DMS114 treated with DMSO at 0.1 percent for 48 hours (cell line): ENCODE measurements at regions not wholly inside any gene's neighbourhood (a gene's known extent, or its start where the extent isn't known, plus 50 kb on each side); places are given as distances from the start of the nearest gene placed in this dataset.
"Not testable (repeated sequence)": the region's sequence is repeated elsewhere in the genome, so short reads cannot be mapped to it uniquely, and the experiment has no call there.

Experiments
- DNase-seq: peaks from one replicate; lab custom pipeline; 2025; ENCODE audit not compliant: unreplicated experiment; lab: John Stamatoyannopoulos, UW

DNA sequence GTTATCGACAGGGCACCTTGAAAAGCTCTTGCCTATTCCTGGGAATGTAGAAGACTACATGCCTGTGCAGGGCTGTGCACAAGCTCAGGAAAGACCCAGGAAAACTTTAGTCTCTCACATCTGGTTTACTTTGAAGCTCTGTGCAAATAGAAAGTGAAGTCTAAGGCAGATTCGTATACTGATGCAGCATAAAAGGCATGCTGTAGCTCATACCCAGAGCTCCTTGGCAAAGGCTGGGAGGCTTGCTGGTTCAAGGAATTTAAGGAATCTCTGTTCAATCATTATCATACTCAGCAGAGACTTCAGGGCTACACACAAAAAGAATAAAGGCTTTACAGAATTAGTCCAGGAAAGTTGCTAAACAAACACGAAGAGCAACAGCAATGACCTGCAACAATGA is 192.0 kb downstream of the OTUD1 start:
- DNase-seq = no peak

DNA sequence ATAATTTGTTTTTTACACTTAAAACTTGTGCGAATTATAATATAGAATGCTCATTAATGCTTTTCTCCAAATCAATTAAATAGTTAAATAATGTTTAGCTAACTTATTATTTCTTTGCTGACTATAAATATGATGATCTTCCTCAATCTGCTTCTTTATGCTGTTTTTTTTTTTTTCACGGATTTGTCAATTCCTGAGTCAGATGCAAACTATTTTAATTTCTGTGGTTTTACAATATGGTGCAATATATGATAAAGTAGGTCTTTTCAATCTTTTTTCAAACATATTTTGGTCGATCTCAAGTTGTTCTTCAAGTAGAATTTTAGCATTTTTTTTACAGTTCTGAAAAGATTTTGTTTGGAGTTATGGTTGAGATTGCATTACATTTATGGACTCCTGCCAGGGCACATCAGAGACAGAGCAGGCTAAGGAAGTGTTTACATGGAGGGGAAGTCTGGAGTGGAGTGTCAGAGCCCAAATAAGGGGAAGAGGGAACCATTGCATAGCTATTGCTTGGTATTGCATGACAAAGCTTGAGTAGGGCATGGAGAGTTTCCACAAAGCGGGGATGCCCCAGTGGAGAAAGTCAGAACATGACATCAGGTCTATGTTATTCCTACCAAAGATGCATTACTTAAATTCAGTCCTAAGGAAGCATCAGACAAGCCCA is 204.4 kb downstream of the OTUD1 start:
- no peak for DNase-seq

DNA sequence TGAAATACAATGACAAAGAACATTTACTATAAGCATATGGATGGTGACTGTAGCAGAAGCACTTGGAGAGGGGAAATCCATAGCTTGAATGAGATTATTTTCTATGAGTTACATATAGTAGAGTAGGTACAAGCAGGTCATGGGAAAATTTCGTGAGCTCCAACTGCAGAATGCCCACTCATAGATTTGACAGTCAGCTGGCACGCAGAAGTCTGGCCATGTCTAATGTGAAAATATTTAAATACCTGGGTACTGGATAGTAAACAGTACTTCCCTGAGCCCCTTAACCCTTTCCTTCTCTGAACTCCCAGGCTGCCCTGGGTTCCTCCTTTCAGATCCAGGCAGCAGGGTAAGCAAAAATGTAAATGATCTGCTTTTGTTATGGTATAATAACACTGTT is 209.7 kb downstream of the OTUD1 start:
- no peak for DNase-seq

DNA sequence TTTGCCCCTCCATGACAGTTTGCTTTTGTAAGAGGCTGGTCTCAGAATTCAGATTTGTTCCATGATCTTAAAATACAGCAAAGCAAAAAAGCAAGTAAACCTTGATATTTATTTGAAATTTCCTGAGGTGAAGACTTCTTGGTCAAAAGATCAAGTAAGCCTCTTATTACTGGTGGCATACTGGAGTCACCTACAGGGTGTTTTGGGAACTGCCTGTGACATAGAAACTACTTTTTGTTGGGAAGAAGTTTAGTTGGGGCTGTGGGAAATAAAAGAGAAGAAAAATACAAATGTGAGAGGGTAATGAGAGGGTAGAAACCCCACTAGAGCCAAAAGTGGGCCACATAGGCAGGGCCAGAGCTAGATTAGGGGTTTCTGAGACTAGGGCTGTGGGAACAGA is 217.9 kb downstream of the OTUD1 start:
- DNase-seq = no peak

DNA sequence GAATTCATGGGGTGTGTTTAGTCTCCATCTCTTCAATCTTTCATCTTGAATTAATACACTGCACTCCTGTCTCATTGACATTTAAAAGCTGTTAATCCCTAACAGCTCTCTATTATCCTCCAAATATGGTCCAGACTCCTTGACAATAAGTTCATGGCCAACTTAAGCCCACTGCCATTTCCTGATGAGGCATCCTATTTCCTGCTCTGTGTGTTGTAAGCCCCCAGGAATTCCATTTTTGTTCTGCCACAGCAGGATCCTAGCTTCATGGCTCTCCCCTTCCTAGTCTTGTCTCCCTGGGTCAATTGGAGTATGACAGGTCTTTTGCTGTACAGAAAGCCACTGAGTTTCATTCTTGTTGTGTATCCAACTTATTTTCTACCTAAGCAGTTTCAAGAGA is 218.8 kb downstream of the OTUD1 start:
- DNase-seq = no peak

DNA sequence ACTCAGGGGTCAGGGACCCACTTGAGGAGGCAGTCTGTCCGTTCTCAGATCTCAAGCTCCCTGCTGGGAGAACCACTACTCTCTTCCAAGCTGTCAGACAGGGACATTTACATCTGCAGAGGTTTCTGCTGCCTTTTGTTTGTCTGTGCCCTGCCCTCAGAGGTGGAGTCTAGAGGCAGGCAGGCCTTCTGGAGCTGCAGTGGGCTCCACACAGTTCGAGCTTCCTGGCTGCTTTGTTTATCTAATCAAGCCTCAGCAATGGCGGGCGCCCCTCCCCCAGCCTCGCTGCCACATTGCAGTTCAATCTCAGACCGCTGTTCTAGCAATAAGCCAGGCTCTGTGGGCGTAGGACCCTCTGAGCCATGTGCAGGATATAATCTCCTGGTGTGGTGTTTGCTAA is 233.0 kb downstream of the OTUD1 start:
- not testable (repeated sequence) for DNase-seq

DNA sequence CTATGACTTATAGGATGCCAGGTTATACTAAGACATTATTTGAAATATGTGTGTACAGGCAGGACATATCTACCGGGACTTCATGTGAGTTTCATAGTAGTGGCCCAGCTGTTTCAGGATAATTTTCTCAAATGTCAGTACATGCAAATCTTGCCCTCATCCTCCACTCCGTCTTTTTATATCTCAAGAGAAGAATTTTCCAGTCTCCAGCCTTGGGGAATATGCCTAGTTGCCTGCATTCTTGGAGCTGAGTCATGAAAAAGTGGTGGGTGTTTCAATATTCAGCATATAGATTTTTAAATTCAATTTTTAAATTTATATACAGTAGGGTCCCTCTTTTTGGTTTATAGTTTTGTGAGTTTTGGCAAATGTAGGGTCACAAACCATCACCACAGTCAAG is 236.7 kb downstream of the OTUD1 start:
- DNase-seq = no peak

DNA sequence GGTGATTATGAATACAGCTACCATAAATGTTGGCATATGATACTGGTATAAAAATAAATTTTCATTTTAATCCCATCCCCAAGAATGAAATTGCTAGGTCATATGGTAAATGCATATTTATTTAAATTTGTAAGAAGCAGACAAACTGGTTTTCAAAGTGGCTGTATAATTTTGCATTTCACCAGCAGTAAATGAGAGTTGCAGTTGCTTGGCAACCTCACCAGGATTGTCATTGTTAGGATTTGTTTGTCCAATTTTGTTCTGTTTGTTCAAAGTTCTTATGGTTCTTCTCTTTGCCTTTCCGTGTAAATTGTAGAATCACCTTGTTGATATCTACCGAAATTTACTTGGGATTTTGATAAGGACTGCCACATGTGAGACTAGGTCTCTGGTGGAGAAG is 237.4 kb downstream of the OTUD1 start:
- no peak for DNase-seq

DNA sequence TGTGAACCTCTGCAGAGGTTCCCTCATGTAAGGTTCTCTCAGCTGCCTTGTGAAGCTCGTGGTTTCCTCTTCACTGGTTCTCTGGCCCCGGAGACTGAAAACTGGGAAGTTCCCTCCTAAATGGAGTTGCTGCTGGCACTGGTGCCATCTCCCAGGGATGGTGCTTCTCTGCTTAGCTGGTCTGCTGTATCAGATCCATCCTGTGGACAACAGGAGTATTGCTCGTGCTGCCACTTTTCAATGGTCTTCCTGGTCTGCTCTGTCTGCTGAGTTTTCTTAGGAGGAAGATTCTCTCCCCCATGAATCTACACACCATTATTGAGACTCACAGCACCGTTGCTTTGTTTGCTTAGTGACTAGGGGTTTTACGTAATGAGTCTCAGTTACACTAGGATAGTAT is 247.8 kb downstream of the OTUD1 start:
- DNase-seq = no peak

DNA sequence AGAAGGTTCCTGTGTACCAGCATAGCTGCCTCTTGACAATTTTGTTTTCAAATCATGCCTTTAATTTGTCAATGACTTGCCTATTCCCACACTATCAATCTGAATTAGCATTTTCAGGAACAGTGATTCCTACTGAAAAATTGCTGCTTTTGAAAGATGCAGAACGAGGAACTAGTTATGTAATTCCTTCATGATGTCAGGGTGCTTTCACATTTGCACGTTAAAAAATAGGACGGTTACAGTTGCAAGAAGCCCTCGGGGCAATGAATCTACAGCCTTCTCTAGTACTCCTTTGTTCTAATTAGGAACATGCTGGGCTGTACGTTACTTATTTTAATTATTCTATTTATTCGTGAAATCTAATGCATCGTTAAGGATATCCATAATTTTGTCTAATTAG is 253.9 kb downstream of the OTUD1 start:
- no peak for DNase-seq

DNA sequence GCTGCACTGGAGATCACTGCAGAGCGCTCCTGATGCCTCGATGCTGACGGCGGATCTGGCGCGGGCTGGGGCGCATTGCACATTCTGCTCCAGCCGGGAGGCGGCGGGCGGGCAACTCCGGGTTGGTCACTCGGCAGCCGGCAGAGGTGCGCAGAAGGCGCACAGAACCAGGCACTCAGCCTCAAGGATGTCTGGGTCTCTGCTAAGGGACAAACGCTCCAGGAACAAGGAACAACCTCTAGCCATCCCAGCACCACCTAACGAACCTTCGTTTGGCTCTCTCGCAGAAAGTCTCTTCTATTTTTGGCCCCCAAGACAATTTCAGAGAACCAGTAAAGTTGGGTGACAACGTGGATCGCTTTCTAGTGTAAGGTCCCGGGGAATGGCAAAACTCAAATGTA is 254.6 kb downstream of the OTUD1 start:
- DNase-seq = peak; percentile 32

DNA sequence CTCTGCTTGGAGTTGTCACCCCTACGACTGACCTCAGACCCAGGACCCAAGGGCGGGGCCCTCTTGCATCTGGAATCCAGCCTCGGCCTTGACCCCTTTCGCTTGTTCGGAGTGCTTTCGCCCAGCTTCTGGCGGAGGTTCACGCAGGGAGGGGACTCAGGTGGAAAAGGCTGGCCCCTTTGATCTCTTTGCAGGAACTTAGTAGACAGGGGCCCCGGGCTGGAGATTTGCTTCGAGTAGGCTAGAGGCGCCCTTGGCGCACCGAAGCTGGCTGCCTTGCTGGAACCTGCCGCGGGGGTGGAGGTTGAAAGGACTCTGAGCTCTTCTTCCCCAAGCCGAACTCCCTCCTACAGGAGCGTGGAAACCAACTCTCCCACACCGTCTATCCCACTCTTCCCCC is 255.1 kb downstream of the OTUD1 start:
- DNase-seq = no peak

DNA sequence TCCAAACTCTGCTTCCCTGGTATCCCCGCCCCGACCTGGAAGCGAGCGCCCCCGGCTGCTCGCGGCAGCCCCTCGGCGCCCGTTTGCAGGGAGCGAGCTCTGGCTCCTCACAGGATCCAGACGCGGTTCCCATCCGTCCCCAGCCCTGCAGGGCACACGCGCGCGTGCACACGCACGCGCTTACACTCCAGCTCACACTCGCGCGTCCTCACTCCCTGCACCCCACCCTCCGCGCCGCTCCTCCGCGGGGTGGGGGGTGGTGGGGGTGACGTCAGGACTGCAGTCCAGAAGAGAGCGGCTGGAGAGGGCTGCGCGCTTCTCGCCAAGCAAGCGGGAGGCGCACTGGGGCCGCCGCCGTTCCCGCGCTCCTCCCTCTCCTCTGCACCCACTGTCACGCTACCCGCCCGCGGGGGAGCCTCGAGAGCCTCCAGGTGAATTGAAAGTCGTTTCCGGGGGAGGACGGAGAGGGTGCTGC is 255.6 kb downstream of the OTUD1 start:
- DNase-seq = no peak

DNA sequence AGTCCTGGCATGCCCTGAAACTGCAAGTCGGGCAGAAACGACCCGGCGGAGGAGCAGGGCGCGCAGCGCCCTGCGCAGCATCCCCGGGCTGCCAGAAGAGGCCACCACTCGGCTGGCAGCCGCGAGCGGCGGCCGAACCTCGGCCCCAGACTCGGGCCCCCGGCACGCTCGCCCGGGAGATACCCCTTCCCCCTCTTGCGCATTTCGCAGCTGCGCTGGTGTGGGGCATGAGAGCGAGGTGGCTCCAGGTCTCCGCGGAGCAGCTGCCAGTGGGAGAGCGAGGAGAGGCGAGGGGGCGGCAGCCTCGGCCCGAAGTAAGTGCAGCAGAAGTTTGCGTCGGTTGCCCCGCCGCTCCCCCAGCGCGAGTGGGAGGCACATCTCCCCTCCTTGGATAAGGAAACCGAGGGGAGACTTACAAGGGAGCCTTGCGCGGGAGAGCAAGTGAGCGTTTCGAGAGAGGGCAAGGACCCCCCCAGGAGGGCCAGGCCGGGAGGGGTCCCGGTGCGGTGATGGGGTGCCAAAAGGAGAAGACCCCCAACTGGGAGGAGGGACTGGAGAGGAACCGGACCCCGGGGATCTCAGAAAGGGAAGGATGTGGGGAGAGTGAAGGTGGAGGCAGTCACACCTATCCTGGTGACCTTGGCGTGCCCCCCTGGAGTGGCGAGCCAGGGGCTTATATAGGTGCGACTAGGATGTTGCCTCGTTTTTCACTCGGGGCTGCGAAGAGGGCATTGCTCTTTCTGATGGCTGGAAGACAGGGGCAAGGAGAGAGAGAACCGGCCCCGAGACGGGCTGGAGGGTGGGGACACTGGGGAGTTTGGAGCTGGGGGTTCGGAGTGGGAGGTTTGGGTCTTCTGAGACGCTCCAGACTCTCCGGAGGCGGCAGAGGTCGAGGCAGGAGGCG is 256.3 kb downstream of the OTUD1 start:
- no peak for DNase-seq

DNA sequence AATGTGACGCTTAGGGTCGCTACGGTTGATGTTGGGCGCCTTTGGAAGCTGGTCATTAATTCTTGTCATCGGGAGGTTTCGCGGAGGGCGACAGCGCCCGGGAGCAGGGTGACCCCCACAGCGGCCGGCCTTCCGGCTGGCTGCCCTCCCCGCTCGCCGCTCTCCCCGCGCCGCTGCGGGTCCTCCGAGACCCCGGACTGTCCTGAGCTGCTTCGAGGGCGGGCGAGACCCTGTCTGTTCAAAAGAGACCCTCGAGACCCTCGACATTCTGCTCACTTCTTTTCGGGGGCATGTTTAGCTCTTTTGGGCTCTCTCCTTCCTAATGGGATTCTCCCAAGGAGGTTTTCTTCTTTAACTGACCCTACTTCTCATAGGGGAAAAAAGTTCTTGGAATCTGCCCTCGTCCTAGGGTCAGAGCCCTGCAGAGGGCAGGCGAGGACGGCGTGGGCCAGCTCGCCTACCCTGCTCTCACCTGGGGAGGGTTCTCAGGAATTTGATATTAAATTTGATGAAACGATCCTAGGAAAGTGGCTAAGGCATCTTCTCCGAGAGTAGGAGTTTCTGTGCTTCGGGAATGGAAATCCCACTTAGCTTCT is 257.0 kb downstream of the OTUD1 start:
- no peak for DNase-seq

DNA sequence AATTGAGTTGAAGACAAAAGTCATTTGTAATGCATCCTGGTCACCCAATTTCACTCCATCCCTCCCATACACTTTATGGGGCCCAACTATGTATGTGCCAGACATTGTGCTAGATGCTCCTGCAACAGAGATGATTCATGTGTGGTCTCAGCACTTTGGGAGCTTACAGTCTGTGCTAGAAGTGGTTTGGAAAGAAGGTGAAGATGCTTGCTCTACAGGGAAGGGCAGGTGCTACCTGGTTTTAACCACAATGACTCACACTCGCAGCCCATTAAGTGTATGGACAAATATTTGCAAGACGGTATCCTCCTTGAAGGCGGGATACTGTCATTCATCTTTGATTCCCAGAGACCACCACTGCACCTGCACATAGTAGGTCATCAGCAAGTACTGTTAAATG is 257.6 kb downstream of the OTUD1 start:
- DNase-seq = no peak

DNA sequence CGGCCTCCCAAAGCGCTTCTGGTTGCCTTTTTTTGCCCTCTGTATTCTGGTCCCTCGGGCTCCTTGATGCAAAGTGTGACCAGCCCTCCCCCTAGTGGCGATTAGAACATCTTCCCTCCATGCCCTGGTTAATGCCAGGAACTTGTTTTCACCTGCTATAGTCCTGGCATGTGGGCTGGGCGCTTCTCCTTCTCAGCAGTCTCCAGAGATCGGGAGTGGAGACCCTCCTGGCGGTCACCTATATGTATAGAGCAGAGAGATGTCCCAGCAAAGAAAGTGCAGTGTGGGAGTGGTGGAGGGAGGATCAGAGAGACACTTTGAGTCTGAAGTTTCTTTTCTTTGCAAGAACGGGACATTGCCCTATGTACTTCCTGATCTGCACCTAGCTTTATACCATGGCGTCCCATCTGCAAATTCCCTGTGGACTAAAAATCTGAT is 264.1 kb downstream of the OTUD1 start:
- peak; percentile 74 for DNase-seq

DNA sequence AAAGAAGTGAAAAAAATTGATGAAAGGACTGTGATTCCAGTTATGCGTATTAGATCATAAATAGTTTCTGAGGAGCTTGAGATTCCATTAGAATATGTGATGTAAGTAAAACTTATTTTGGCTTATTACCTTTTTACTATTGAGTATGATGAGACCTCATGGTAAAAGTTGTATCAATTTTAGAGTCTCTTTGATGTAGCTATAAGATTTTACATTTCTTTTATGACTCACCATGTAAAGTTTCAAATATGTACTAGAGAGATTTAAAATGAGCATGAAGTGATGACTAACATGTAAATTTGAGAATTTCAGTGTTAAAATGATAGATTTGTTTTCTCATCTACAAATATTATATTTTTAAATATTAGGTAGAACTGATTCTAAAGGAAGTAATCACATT is 276.5 kb downstream of the OTUD1 start:
- DNase-seq = no peak

DNA sequence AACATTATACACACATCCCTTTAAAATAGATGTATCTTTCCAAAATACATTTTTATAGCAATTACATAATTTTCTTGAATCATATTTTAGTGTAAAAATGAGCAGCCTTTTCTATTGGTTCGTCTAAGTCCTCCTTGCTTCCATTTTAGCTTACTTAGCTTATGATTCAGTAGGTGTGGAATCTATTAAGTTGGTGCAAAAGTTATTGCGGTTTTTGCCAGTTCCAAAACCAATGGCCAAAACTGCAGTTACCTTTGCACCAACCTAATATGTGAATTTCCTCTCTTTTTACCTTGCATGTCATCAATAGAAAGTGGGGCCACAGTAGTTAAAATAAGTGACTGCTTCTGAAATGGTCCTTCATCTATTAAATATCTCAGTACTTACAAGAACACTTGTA is 279.0 kb downstream of the OTUD1 start:
- DNase-seq = no peak

DNA sequence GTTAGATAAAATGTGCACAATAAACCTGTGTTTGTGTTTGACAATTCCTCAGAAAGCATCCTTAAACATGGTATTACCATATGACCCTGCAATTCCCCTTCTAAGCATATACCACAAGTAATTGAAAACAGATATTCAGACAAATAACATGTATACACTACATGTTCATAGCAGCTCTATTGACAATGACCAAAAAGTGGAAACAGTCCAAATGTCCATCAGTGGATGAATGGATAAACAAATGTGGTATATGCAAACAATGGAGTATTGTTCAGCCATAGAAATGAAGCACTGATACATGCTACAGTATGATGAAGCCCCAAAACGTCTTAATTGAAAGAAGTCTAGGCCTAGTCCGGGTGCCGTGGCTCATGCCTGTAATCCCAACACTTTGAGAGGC is 280.1 kb downstream of the OTUD1 start:
- DNase-seq = no peak

DNA sequence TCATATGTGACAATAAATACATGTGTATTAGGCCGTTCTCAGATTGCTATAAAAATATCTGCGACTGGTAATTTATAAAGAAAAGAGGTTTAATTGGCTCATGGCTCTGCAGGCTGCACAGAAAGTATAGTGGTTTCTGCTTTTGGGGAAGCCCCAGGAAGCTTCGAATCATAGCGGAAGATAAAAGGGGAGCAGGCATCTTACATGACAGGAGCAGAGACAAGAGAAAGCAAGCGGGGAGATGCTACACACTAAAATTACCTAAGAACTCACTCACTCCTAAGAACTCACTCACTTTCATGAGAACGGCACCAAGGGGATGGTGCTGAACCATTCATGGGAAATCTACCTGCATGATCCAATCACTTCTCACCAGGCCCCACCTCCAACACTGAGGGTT is 284.9 kb downstream of the OTUD1 start:
- no peak for DNase-seq

DNA sequence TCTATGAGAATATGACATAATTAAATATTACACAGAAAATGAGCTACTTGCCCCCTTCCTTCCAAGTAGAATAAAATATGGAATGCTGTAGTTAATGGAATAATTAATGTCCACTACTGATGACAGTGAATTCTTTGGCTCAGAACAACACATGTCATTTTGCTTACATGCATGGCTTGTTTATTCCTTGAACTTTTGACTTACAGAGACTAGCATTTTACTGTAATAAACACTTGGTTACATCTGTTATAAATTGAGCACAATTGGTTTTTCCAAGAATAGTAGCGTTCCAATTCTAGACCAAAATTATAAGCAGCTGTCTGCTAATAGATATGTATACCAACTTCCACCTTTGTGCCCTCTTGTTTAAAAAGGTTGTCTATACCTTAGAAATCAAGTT is 286.7 kb downstream of the OTUD1 start:
- DNase-seq = no peak
